ENCODE measurements at regions not wholly inside any gene's neighbourhood (a gene's known extent, or its start where the extent isn't known, plus 50 kb on each side); places are given as distances from the start of the nearest gene placed in this dataset.

GRCh38 chr1:81327743-81328142 lies 473.0 kb upstream of the ADGRL2 start:
- H3K9ac ChIP-seq (ENCODE audit: low read length): no peak overlapping the region
- H3K4me2 ChIP-seq (ENCODE audit: low read depth, low read length, poor library complexity, severe bottlenecking): no peak overlapping the region
- H3K4me1 ChIP-seq (ENCODE audit: low read length): no peaks in the 10 kb centered on the region
- no peaks in the 10 kb centered on the region for H3K27me3 ChIP-seq (ENCODE audit: low read length)
- no peak for DNase-seq
- H2AFZ ChIP-seq (ENCODE audit: low read length): no peak overlapping the region
- no peaks in the 10 kb centered on the region for H3K9me2 ChIP-seq (replicated peaks; ENCODE audit: insufficient read depth, low read length)
- H3K4me3 ChIP-seq (ENCODE audit: low read length): no peak overlapping the region
- no peak overlapping the region for H3K27ac ChIP-seq (ENCODE audit: low read length)
- H3K9me3 ChIP-seq (ENCODE audit: low read length): peaks cover 6% of the 10 kb centered on the region
- no peaks in the 10 kb centered on the region for H3K36me3 ChIP-seq (ENCODE audit: insufficient read depth, low read length)
- H3K79me2 ChIP-seq (ENCODE audit: low read length): no peaks in the 10 kb centered on the region
- no peaks in the 10 kb centered on the region for H4K20me1 ChIP-seq (ENCODE audit: insufficient read depth, low read depth, low read length)

- H3K9ac ChIP-seq (ENCODE audit: low read length): no peak overlapping the region
- peaks cover 6% of the 10 kb centered on the region for H3K9me3 ChIP-seq (ENCODE audit: low read length)
- no peak overlapping the region for H2AFZ ChIP-seq (ENCODE audit: low read length)
- H3K4me3 ChIP-seq (ENCODE audit: low read length): no peak overlapping the region
- H4K20me1 ChIP-seq (ENCODE audit: insufficient read depth, low read depth, low read length): no peaks in the 10 kb centered on the region
- no peaks in the 10 kb centered on the region for H3K79me2 ChIP-seq (ENCODE audit: low read length)
- H3K9me2 ChIP-seq (replicated peaks; ENCODE audit: insufficient read depth, low read length): no peaks in the 10 kb centered on the region
- no peaks in the 10 kb centered on the region for H3K4me1 ChIP-seq (ENCODE audit: low read length)
- DNase-seq: no peak
- no peaks in the 10 kb centered on the region for H3K36me3 ChIP-seq (ENCODE audit: insufficient read depth, low read length)
- no peak overlapping the region for H3K27ac ChIP-seq (ENCODE audit: low read length)
- no peaks in the 10 kb centered on the region for H3K27me3 ChIP-seq (ENCODE audit: low read length)
- no peak overlapping the region for H3K4me2 ChIP-seq (ENCODE audit: low read depth, low read length, poor library complexity, severe bottlenecking)
Measured at GRCh38 chr1:81327103-81327710, 473.5 kb upstream of the ADGRL2 start.

GRCh38 chr1:81326212-81326611 lies 474.5 kb upstream of the ADGRL2 start:
- no peak for DNase-seq
- no peaks in the 10 kb centered on the region for H3K79me2 ChIP-seq (ENCODE audit: low read length)

GRCh38 chr1:81325397-81325796 lies 475.3 kb upstream of the ADGRL2 start:
- H3K79me2 ChIP-seq (ENCODE audit: low read length): no peaks in the 10 kb centered on the region
- H3K4me1 ChIP-seq (ENCODE audit: low read length): no peaks in the 10 kb centered on the region
- peaks cover 6% of the 10 kb centered on the region for H3K9me3 ChIP-seq (ENCODE audit: low read length)
- no peaks in the 10 kb centered on the region for H4K20me1 ChIP-seq (ENCODE audit: insufficient read depth, low read depth, low read length)
- H2AFZ ChIP-seq (ENCODE audit: low read length): no peak overlapping the region
- no peaks in the 10 kb centered on the region for H3K9me2 ChIP-seq (replicated peaks; ENCODE audit: insufficient read depth, low read length)
- H3K27me3 ChIP-seq (ENCODE audit: low read length): no peaks in the 10 kb centered on the region
- no peak overlapping the region for H3K9ac ChIP-seq (ENCODE audit: low read length)
- no peak overlapping the region for H3K4me3 ChIP-seq (ENCODE audit: low read length)
- no peak overlapping the region for H3K27ac ChIP-seq (ENCODE audit: low read length)
- no peak for DNase-seq
- H3K36me3 ChIP-seq (ENCODE audit: insufficient read depth, low read length): no peaks in the 10 kb centered on the region
- H3K4me2 ChIP-seq (ENCODE audit: low read depth, low read length, poor library complexity, severe bottlenecking): no peak overlapping the region

More at GRCh38 chr1:81326212-81326611, 474.5 kb upstream of the ADGRL2 start:
- Histone ChIP-seq H3K4me2 (ENCODE audit: low read depth, low read length, poor library complexity, severe bottlenecking) (no peak overlapping the region), H3K27me3 (ENCODE audit: low read length) (no peaks in the 10 kb centered on the region), H4K20me1 (ENCODE audit: insufficient read depth, low read depth, low read length) (no peaks in the 10 kb centered on the region), H3K27ac (ENCODE audit: low read length) (no peak overlapping the region), H3K9me3 (ENCODE audit: low read length) (peaks cover 6% of the 10 kb centered on the region), H2AFZ (ENCODE audit: low read length) (no peak overlapping the region), H3K9me2 (replicated peaks; ENCODE audit: insufficient read depth, low read length) (no peaks in the 10 kb centered on the region), H3K36me3 (ENCODE audit: insufficient read depth, low read length) (no peaks in the 10 kb centered on the region), H3K4me3 (ENCODE audit: low read length) (no peak overlapping the region), H3K9ac (ENCODE audit: low read length) (no peak overlapping the region), H3K4me1 (ENCODE audit: low read length) (no peaks in the 10 kb centered on the region)

- H3K4me3 ChIP-seq (ENCODE audit: low read length): no peak overlapping the region
- H2AFZ ChIP-seq (ENCODE audit: low read length): no peak overlapping the region
- no peaks in the 10 kb centered on the region for H3K4me1 ChIP-seq (ENCODE audit: low read length)
- H3K9me2 ChIP-seq (replicated peaks; ENCODE audit: insufficient read depth, low read length): no peaks in the 10 kb centered on the region
- H3K27me3 ChIP-seq (ENCODE audit: low read length): no peaks in the 10 kb centered on the region
- peaks cover 10% of the 10 kb centered on the region for H3K9me3 ChIP-seq (ENCODE audit: low read length)
- H3K4me2 ChIP-seq (ENCODE audit: low read depth, low read length, poor library complexity, severe bottlenecking): no peak overlapping the region
- H3K27ac ChIP-seq (ENCODE audit: low read length): no peak overlapping the region
- no peaks in the 10 kb centered on the region for H3K79me2 ChIP-seq (ENCODE audit: low read length)
- no peak overlapping the region for H3K9ac ChIP-seq (ENCODE audit: low read length)
- no peak for DNase-seq
- H3K36me3 ChIP-seq (ENCODE audit: insufficient read depth, low read length): no peaks in the 10 kb centered on the region
- H4K20me1 ChIP-seq (ENCODE audit: insufficient read depth, low read depth, low read length): no peaks in the 10 kb centered on the region
Measured at GRCh38 chr1:81323862-81324261, 476.9 kb upstream of the ADGRL2 start.

- H3K9ac ChIP-seq (ENCODE audit: low read length): no peak overlapping the region
- H3K9me2 ChIP-seq (replicated peaks; ENCODE audit: insufficient read depth, low read length): no peaks in the 10 kb centered on the region
- H3K27ac ChIP-seq (ENCODE audit: low read length): no peak overlapping the region
- H3K4me3 ChIP-seq (ENCODE audit: low read length): no peak overlapping the region
- no peaks in the 10 kb centered on the region for H3K79me2 ChIP-seq (ENCODE audit: low read length)
- H3K27me3 ChIP-seq (ENCODE audit: low read length): no peaks in the 10 kb centered on the region
- no peak for DNase-seq
- H3K9me3 ChIP-seq (ENCODE audit: low read length): peaks cover 11% of the 10 kb centered on the region
- no peaks in the 10 kb centered on the region for H4K20me1 ChIP-seq (ENCODE audit: insufficient read depth, low read depth, low read length)
- H2AFZ ChIP-seq (ENCODE audit: low read length): no peak overlapping the region
- no peaks in the 10 kb centered on the region for H3K4me1 ChIP-seq (ENCODE audit: low read length)
- no peaks in the 10 kb centered on the region for H3K36me3 ChIP-seq (ENCODE audit: insufficient read depth, low read length)
- no peak overlapping the region for H3K4me2 ChIP-seq (ENCODE audit: low read depth, low read length, poor library complexity, severe bottlenecking)
Measured at GRCh38 chr1:81317191-81317590, 483.5 kb upstream of the ADGRL2 start.

GRCh38 chr1:81314513-81315233 lies 486.1 kb upstream of the ADGRL2 start:
- Histone ChIP-seq H3K4me3 (ENCODE audit: low read length) (no peak overlapping the region), H3K27me3 (ENCODE audit: low read length) (no peaks in the 10 kb centered on the region), H3K79me2 (ENCODE audit: low read length) (no peaks in the 10 kb centered on the region), H3K9me3 (ENCODE audit: low read length) (peaks cover 11% of the 10 kb centered on the region), H3K9ac (ENCODE audit: low read length) (no peak overlapping the region), H4K20me1 (ENCODE audit: insufficient read depth, low read depth, low read length) (no peaks in the 10 kb centered on the region), H3K27ac (ENCODE audit: low read length) (no peak overlapping the region), H3K4me1 (ENCODE audit: low read length) (no peaks in the 10 kb centered on the region), H3K36me3 (ENCODE audit: insufficient read depth, low read length) (no peaks in the 10 kb centered on the region), H3K4me2 (ENCODE audit: low read depth, low read length, poor library complexity, severe bottlenecking) (no peak overlapping the region), H2AFZ (ENCODE audit: low read length) (no peak overlapping the region), H3K9me2 (replicated peaks; ENCODE audit: insufficient read depth, low read length) (no peaks in the 10 kb centered on the region)
- no peak for DNase-seq

GRCh38 chr1:81313289-81313688 lies 487.4 kb upstream of the ADGRL2 start:
- no peaks in the 10 kb centered on the region for H3K27me3 ChIP-seq (ENCODE audit: low read length)
- H3K79me2 ChIP-seq (ENCODE audit: low read length): no peaks in the 10 kb centered on the region
- H3K4me3 ChIP-seq (ENCODE audit: low read length): no peak overlapping the region
- H3K27ac ChIP-seq (ENCODE audit: low read length): no peak overlapping the region
- H3K9me3 ChIP-seq (ENCODE audit: low read length): peaks cover 6% of the 10 kb centered on the region; the same call in 1 of the 2 replicates
- no peaks in the 10 kb centered on the region for H3K4me1 ChIP-seq (ENCODE audit: low read length)
- DNase-seq: no peak
- no peaks in the 10 kb centered on the region for H4K20me1 ChIP-seq (ENCODE audit: insufficient read depth, low read depth, low read length)
- no peaks in the 10 kb centered on the region for H3K36me3 ChIP-seq (ENCODE audit: insufficient read depth, low read length)
- no peak overlapping the region for H2AFZ ChIP-seq (ENCODE audit: low read length)
- H3K4me2 ChIP-seq (ENCODE audit: low read depth, low read length, poor library complexity, severe bottlenecking): no peak overlapping the region
- H3K9me2 ChIP-seq (replicated peaks; ENCODE audit: insufficient read depth, low read length): no peaks in the 10 kb centered on the region
- H3K9ac ChIP-seq (ENCODE audit: low read length): no peak overlapping the region
